K562 (cell line): ENCODE measurements at regions not wholly inside any gene's neighbourhood (a gene's known extent, or its start where the extent isn't known, plus 50 kb on each side); places are given as distances from the start of the nearest gene placed in this dataset.

Source experiments
- ATAC-seq: fragments of 200-7000 bp; cut with Tn5 transposase; 3 replicates; pipeline ENCODE4 v1.9.1; 2020; ENCODE audit warnings: moderate library complexity
- BruUV-seq: library from RNA; stranded (reverse); fragments of 400-500 nt; replicated peaks from 2 replicates; lab custom pipeline; 2021; lab: Mats Ljungman, UMichigan
- CTCF ChIA-PET: fragments of 300-600 bp; formaldehyde crosslinking; extraction: SDS; loops from one replicate; lab custom pipeline; 2021; ENCODE audit warnings: low intra/inter-chr PET ratio; lab: Yijun Ruan, JAX
- POLR2A ChIA-PET: fragments of 300-600, 350-650 bp; sonication (Branson Sonifier 250); formaldehyde crosslinking; extraction: SDS; loops from one replicate; lab custom pipeline; 2021; ENCODE audit warnings: antibody characterized with exemption, inconsistent platforms; lab: Yijun Ruan, JAX
- DNase-seq, 4 experiments: peaks; one replicate each; pipeline versions ENCODE4 v3.0.0 to v3.0.0-alpha.2; 2011 to 2018; ENCODE audit warnings: low spot score in 3 of 4, mixed read lengths in 3 of 4; ENCODE audit errors: extremely low read depth in 1 of 4
- FAIRE-seq: peaks from 2 replicates; lab custom pipeline; 2011; peaks lifted over from hg19 to GRCh38; lab: Jason Lieb, UNC
- H2AFZ ChIP-seq: 2 replicates; pipeline ENCODE4 v1.6.0; 2011; ENCODE audit warnings: low read depth, low read length, control low read depth, inconsistent platforms
- H3K27ac ChIP-seq: fragments of 200-600 bp; 3 replicates; pipeline ENCODE4 v1.8.0; 2011; ENCODE audit warnings: low read depth, mild to moderate bottlenecking, control low read depth, inconsistent platforms, low read length, moderate library complexity, mixed read lengths; ENCODE audit errors: extremely low read depth
- H3K27me3 ChIP-seq, 2 experiments: fragments of 300-600 bp in 1 of 2; 2 replicates in 1 of 2; 3 replicates in 1 of 2; pipeline versions ENCODE4 v1.6.0 to v1.8.0; 2011; ENCODE audit warnings: inconsistent platforms in 2 of 2, low read length in 2 of 2, mild to moderate bottlenecking in 1 of 2, mixed read lengths in 1 of 2, moderate library complexity in 1 of 2; ENCODE audit not compliant: control insufficient read depth in 2 of 2, insufficient read depth in 2 of 2
- H3K36me3 ChIP-seq: fragments of 300-600 bp; 3 replicates; pipeline ENCODE4 v1.8.0; 2011; ENCODE audit warnings: mild to moderate bottlenecking, low read length, inconsistent platforms; ENCODE audit not compliant: control insufficient read depth, insufficient read depth
- H3K4me1 ChIP-seq, 2 experiments: fragments of 200-600 bp in 1 of 2; replicated peaks in 1 of 2; 2 replicates in 1 of 2; 3 replicates in 1 of 2; pipeline versions ENCODE4 v1.5.1 to v1.8.0; 2011; ENCODE audit warnings: inconsistent platforms in 2 of 2, low read length in 2 of 2, mild to moderate bottlenecking in 1 of 2, mixed read lengths in 1 of 2, moderate library complexity in 1 of 2; ENCODE audit not compliant: control insufficient read depth in 2 of 2, insufficient read depth in 2 of 2
- H3K4me2 ChIP-seq: 2 replicates; pipeline ENCODE4 v1.6.1; 2011; ENCODE audit warnings: low read length, control low read depth, inconsistent platforms, mixed read lengths; ENCODE audit not compliant: insufficient read depth
- H3K4me3 ChIP-seq: fragments of 200-600 bp; sonication (generic), shearing (Covaris generic); 2 replicates; pipeline ENCODE4 v1.5.1; 2016; ENCODE audit warnings: control low read depth, inconsistent platforms
- H3K79me2 ChIP-seq: fragments of 200-600 bp; 3 replicates; pipeline ENCODE4 v1.8.0; 2011; ENCODE audit warnings: low read length, inconsistent platforms; ENCODE audit not compliant: control insufficient read depth, insufficient read depth
- H3K9ac ChIP-seq, 2 experiments: 2 replicates each; pipeline versions ENCODE4 v1.6.0 to v1.6.1; 2011; ENCODE audit warnings: low read depth in 2 of 2, low read length in 2 of 2, control low read depth in 1 of 2, inconsistent platforms in 1 of 2, mild to moderate bottlenecking in 1 of 2, mixed read lengths in 1 of 2; ENCODE audit not compliant: insufficient read depth in 1 of 2
- H3K9me1 ChIP-seq: one replicate; pipeline ENCODE4 v1.6.0; 2011; ENCODE audit warnings: inconsistent platforms, mild to moderate bottlenecking, low read length, moderate library complexity; ENCODE audit not compliant: control insufficient read depth, insufficient read depth
- H3K9me3 ChIP-seq: replicated peaks from 2 replicates; pipeline ENCODE4 v1.5.1; 2011; ENCODE audit warnings: low read depth, low read length, inconsistent platforms; ENCODE audit not compliant: control insufficient read depth, insufficient read depth
- H4K20me1 ChIP-seq: replicated peaks from 2 replicates; pipeline ENCODE4 v1.6.1; 2011; ENCODE audit warnings: low read length, inconsistent platforms, mixed read lengths; ENCODE audit not compliant: control insufficient read depth, insufficient read depth
- CBFA2T2 ChIP-seq: fragments of 450-650 bp; conservative IDR thresholded peaks from 2 replicates; pipeline ENCODE4 v1.6.1; 2017; ENCODE audit warnings: mild to moderate bottlenecking
- CBX5 ChIP-seq: IDR thresholded peaks from 2 replicates; pipeline ENCODE4 v1.6.1; 2014; ENCODE audit warnings: low read depth, borderline replicate concordance
- ETV1 ChIP-seq: fragments of 450-650 bp; conservative IDR thresholded peaks from 2 replicates; pipeline ENCODE4 v1.6.1; 2016; ENCODE audit warnings: missing genetic modification characterization, control low read depth, low read depth, missing compliant biosample characterization
- HDAC8 ChIP-seq: fragments of 450-650 bp; IDR thresholded peaks from 2 replicates; pipeline ENCODE4 v1.6.1; 2016; ENCODE audit warnings: mild to moderate bottlenecking, missing genetic modification characterization, moderate library complexity, missing compliant biosample characterization
- HLTF ChIP-seq: fragments of 450-650 bp; IDR thresholded peaks from 2 replicates; pipeline ENCODE4 v1.6.1; 2016
- JUND ChIP-seq, 2 experiments: IDR thresholded peaks; 2 replicates in 1 of 2; 3 replicates in 1 of 2; pipeline ENCODE4 v1.6.1; 2011; ENCODE audit warnings: borderline replicate concordance in 2 of 2, low read depth in 2 of 2, low read length in 2 of 2, improper control_type of control experiment in 1 of 2, missing biosample characterization in 1 of 2, missing genetic modification characterization in 1 of 2, missing genetic modification reagents in 1 of 2
- PHF20 ChIP-seq: fragments of 450-650 bp; IDR thresholded peaks from 2 replicates; pipeline ENCODE4 v1.6.1; 2018; ENCODE audit not compliant: partially characterized antibody
- SAFB ChIP-seq: fragments of 200-400 bp; formaldehyde crosslinking; IDR thresholded peaks from 2 replicates; pipeline ENCODE4 v1.6.1; 2017; ENCODE audit warnings: low read depth, low read length, borderline replicate concordance
- STAG1 ChIP-seq: sonication (generic); formaldehyde crosslinking; IDR thresholded peaks from 2 replicates; pipeline ENCODE4 v1.5.0; 2020; ENCODE audit warnings: missing genetic modification reagents, borderline replicate concordance
- TCF7L2 ChIP-seq: fragments of 150-350 bp; IDR thresholded peaks from 2 replicates; pipeline ENCODE4 v1.6.1; 2016; ENCODE audit warnings: low read depth, mild to moderate bottlenecking, low read length, moderate library complexity
- TFE3 ChIP-seq: fragments of 450-650 bp; formaldehyde crosslinking; IDR thresholded peaks from 2 replicates; pipeline ENCODE4 v1.4.0; 2020; ENCODE audit warnings: mild to moderate bottlenecking, mixed read lengths
- WGBS: fragments of 100-300 bp; shearing (Covaris generic); methylation state at CpG from one replicate; pipeline ENCODE4 v1.1.6; 2016; ENCODE audit warnings: low coverage, mixed read lengths; ENCODE audit not compliant: insufficient coverage; ENCODE audit errors: missing lambda C conversion rate; 5-methylcytosine and 5-hydroxymethylcytosine counted together
- in situ Hi-C: fragments of 300-500 bp; cut with MboI; formaldehyde crosslinking; loops from 4 replicates; pipeline ENCODE4 v1.15.0; 2018; ENCODE audit warnings: inconsistent platforms, mixed read lengths
- intact Hi-C: fragments of 100-400 bp; cut with micrococcal nuclease; formaldehyde crosslinking; loops from 2 replicates; pipeline ENCODE4 v1.14.2; 2022
- TF ChIP-seq, protein P1 (sequence below): fragments of 450-650 bp; formaldehyde crosslinking; conservative IDR thresholded peaks from 2 replicates; pipeline ENCODE4 v1.4.0; 2022; ENCODE audit warnings: mild to moderate bottlenecking, missing genetic modification characterization

DNA sequence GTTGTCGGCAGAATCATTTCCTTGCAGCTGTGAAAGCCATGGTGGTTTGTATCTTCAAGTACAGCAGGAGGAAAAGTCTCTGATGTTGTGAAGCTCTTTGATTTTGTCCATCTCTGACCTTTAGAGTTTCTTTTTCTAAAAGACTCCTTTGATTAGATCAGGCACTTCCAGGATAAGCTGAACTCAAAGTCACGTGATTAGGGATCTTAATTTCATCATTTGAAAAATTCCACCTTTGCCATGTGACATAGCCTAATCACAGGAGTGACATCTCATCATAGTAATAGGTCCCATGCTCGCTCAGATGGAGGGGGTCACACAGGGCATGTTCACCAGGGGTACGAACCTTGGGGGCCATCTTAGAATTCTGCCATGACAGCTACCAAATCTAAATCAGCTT is 441.5 kb upstream of the CDH4 start:
- Histone ChIP-seq H3K9me1 (no peaks in the 10 kb centered on the region), H4K20me1 (no peaks in the 10 kb centered on the region), H3K79me2 (no peaks in the 10 kb centered on the region), H2AFZ (no peak overlapping the region), H3K4me1 (no peaks in the 10 kb centered on the region), H3K27me3 (peaks cover 2 to 5% of the 10 kb centered on the region in 2 experiments; a peak in 1 of 5 replicates), H3K9ac (no peak overlapping the region), H3K36me3 (no peaks in the 10 kb centered on the region), H3K4me2 (no peak overlapping the region), H3K27ac (no peak overlapping the region), H3K9me3 (no peaks in the 10 kb centered on the region), H3K4me3 (no peak overlapping the region)
- 0% methylated on average over 4 of the region's 4 CpGs for WGBS
- ATAC-seq (no peak), DNase-seq (no peak), FAIRE-seq (no peak)
- in situ Hi-C loops = no loop called here
- intact Hi-C loops = no loop called here
- TF ChIP-seq TFE3 (CRISPR knock-in tag) (peak; percentile 90), CBX5 (no peak), HLTF (no peak)
- ChIA-PET CTCF (no interaction called here), POLR2A (no interaction called here)
- no TSS peak for BruUV-seq

GRCh38 chr20:60812561-60812960 is 439.5 kb upstream of the CDH4 start:
- no peak overlapping the region for H3K4me2 ChIP-seq
- H3K4me1 ChIP-seq = no peaks in the 10 kb centered on the region
- no peak for ATAC-seq
- H3K9me1 ChIP-seq = no peaks in the 10 kb centered on the region
- WGBS = 0% methylated on average over 3 of the region's 3 CpGs
- H3K9ac ChIP-seq = no peak overlapping the region
- CTCF ChIA-PET = no interaction called here
- H4K20me1 ChIP-seq = no peaks in the 10 kb centered on the region
- TF ChIP-seq CBFA2T2 (no peak), HDAC8 (tag) (no peak), STAG1 (CRISPR knock-in tag) (no peak), SAFB (no peak), PHF20 (no peak), ETV1 (tag) (no peak), TCF7L2 (no peak), JUND (IDR thresholded peaks at IDR 0.05; ENCODE audit: borderline replicate concordance, low read depth, low read length) (no peak), JUND (tag; IDR thresholded peaks at IDR 0.05; ENCODE audit: borderline replicate concordance, low read depth, low read length) (no peak)
- TF ChIP-seq, protein P1, sequence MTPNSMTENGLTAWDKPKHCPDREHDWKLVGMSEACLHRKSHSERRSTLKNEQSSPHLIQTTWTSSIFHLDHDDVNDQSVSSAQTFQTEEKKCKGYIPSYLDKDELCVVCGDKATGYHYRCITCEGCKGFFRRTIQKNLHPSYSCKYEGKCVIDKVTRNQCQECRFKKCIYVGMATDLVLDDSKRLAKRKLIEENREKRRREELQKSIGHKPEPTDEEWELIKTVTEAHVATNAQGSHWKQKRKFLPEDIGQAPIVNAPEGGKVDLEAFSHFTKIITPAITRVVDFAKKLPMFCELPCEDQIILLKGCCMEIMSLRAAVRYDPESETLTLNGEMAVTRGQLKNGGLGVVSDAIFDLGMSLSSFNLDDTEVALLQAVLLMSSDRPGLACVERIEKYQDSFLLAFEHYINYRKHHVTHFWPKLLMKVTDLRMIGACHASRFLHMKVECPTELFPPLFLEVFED (CRISPR knock-in tag) = no peak
- intact Hi-C loops (no loop called here), in situ Hi-C loops (no loop called here)
- H3K4me3 ChIP-seq = no peak overlapping the region
- no peaks in the 10 kb centered on the region for H3K79me2 ChIP-seq
- H3K36me3 ChIP-seq = no peaks in the 10 kb centered on the region
- H3K9me3 ChIP-seq = no peaks in the 10 kb centered on the region
- peaks cover 0 to 5% of the 10 kb centered on the region in 2 experiments; a peak in 1 of 5 replicates for H3K27me3 ChIP-seq
- DNase-seq = no peak
- no peak overlapping the region for H3K27ac ChIP-seq
- POLR2A ChIA-PET = no interaction called here
- no peak overlapping the region for H2AFZ ChIP-seq
- no TSS peak for BruUV-seq
- FAIRE-seq = no peak
